DOHH2 (cell line): ENCODE measurements at regions not wholly inside any gene's neighbourhood (a gene's known extent, or its start where the extent isn't known, plus 50 kb on each side); places are given as distances from the start of the nearest gene placed in this dataset.

Source experiments
- H3F3A ChIP-seq: fragments of 200-600 bp; sonication (generic), shearing (Covaris generic); 2 replicates; pipeline ENCODE4 v1.6.0; 2016; ENCODE audit warnings: antibody characterized with exemption, mild to moderate bottlenecking; ENCODE audit not compliant: control insufficient read depth, insufficient read depth
- H3K27ac ChIP-seq: fragments of 200-600 bp; sonication (generic); 2 replicates; pipeline ENCODE4 v1.5.1; 2014; ENCODE audit warnings: low read depth, mild to moderate bottlenecking, low read length, moderate library complexity
- H3K27me3 ChIP-seq: fragments of 200-600 bp; sonication (generic); 2 replicates; pipeline ENCODE4 v1.6.1; 2014; ENCODE audit warnings: mild to moderate bottlenecking, low read length, mixed read lengths; ENCODE audit not compliant: control insufficient read depth
- H3K36me3 ChIP-seq: fragments of 200-600 bp; sonication (generic); 2 replicates; pipeline ENCODE4 v1.6.1; 2014; ENCODE audit warnings: mild to moderate bottlenecking, low read length, moderate library complexity, mixed read lengths; ENCODE audit not compliant: control insufficient read depth
- H3K4me1 ChIP-seq: fragments of 200-600 bp; sonication (generic); 2 replicates; pipeline ENCODE4 v1.6.1; 2014; ENCODE audit warnings: mild to moderate bottlenecking, low read length, mixed read lengths; ENCODE audit not compliant: control insufficient read depth
- H3K4me2 ChIP-seq: fragments of 200-600 bp; sonication (generic); 2 replicates; pipeline ENCODE4 v1.6.0; 2014; ENCODE audit warnings: mild to moderate bottlenecking, low read length, moderate library complexity
- H3K4me3 ChIP-seq: fragments of 200-600 bp; sonication (generic); 2 replicates; pipeline ENCODE4 v1.5.1; 2014; ENCODE audit warnings: mild to moderate bottlenecking, low read length, mixed read lengths
- H3K79me2 ChIP-seq: fragments of 200-600 bp; sonication (generic); 2 replicates; pipeline ENCODE4 v1.6.1; 2014; ENCODE audit warnings: mild to moderate bottlenecking, low read length, mixed read lengths; ENCODE audit not compliant: control insufficient read depth
- H3K9me2 ChIP-seq: fragments of 200-600 bp; sonication (generic); replicated peaks from 2 replicates; pipeline ENCODE4 v1.6.1; 2014; ENCODE audit warnings: mild to moderate bottlenecking, low read length, mixed read lengths; ENCODE audit not compliant: control insufficient read depth
- H3K9me3 ChIP-seq: fragments of 200-600 bp; sonication (generic); 2 replicates; pipeline ENCODE4 v1.6.1; 2014; ENCODE audit warnings: antibody characterized with exemption, low read length, mixed read lengths; ENCODE audit not compliant: control insufficient read depth, insufficient read depth
- H4K20me1 ChIP-seq: fragments of 200-600 bp; sonication (generic); 2 replicates; pipeline ENCODE4 v1.6.0; 2014; ENCODE audit warnings: low read depth, mild to moderate bottlenecking, antibody characterized with exemption, low read length, moderate library complexity; ENCODE audit not compliant: control insufficient read depth, insufficient read depth
- CTCF ChIP-seq: fragments of 200-600 bp; sonication (generic); IDR thresholded peaks from one replicate; pipeline ENCODE4 v1.5.1; 2014; ENCODE audit warnings: antibody characterized with exemption, mild to moderate bottlenecking, low read depth, low read length; ENCODE audit not compliant: poor library complexity, severe bottlenecking
- EZH2phosphoT487 ChIP-seq: fragments of 200-600 bp; sonication (generic); IDR thresholded peaks from 2 replicates; pipeline ENCODE4 v1.6.1; 2017; ENCODE audit warnings: borderline replicate concordance, mild to moderate bottlenecking, antibody characterized with exemption, low read length, moderate library complexity, mixed read lengths

- H3F3A ChIP-seq, result no peaks in the 10 kb centered on the region
These were observed 258.5 kb downstream of the RND3 start for GRCh38 chr2:150228936-150229335.

GRCh38 chr2:150225030-150225429 is 262.4 kb downstream of the RND3 start:
- TF ChIP-seq EZH2phosphoT487 (no peak), CTCF (no peak)
- Histone ChIP-seq H3K79me2 (no peaks in the 10 kb centered on the region), H3K4me3 (no peak overlapping the region), H3K4me1 (no peaks in the 10 kb centered on the region), H4K20me1 (no peaks in the 10 kb centered on the region), H3K9me3 (no peaks in the 10 kb centered on the region), H3K27me3 (no peaks in the 10 kb centered on the region), H3K4me2 (no peak overlapping the region), H3K36me3 (no peaks in the 10 kb centered on the region), H3K27ac (no peak overlapping the region), H3F3A (no peaks in the 10 kb centered on the region), H3K9me2 (no peaks in the 10 kb centered on the region)

More at GRCh38 chr2:150228936-150229335, 258.5 kb downstream of the RND3 start:
- Histone ChIP-seq H3K36me3 (no peaks in the 10 kb centered on the region), H3K4me2 (no peak overlapping the region), H3K27ac (no peak overlapping the region), H3K4me3 (no peak overlapping the region), H3K9me3 (no peaks in the 10 kb centered on the region), H3K9me2 (no peaks in the 10 kb centered on the region; the same call in 1 of the 2 replicates), H4K20me1 (no peaks in the 10 kb centered on the region), H3K4me1 (no peaks in the 10 kb centered on the region), H3K27me3 (no peaks in the 10 kb centered on the region), H3K79me2 (no peaks in the 10 kb centered on the region)
- TF ChIP-seq CTCF (no peak), EZH2phosphoT487 (no peak)

- Histone ChIP-seq H3K27ac (no peak overlapping the region), H3K36me3 (no peaks in the 10 kb centered on the region), H3F3A (no peaks in the 10 kb centered on the region), H3K9me3 (no peaks in the 10 kb centered on the region), H3K9me2 (no peaks in the 10 kb centered on the region), H3K4me3 (no peak overlapping the region), H3K4me1 (no peaks in the 10 kb centered on the region), H3K79me2 (no peaks in the 10 kb centered on the region), H3K27me3 (no peaks in the 10 kb centered on the region), H3K4me2 (no peak overlapping the region), H4K20me1 (no peaks in the 10 kb centered on the region)
- TF ChIP-seq EZH2phosphoT487, result no peak
- TF ChIP-seq CTCF, result no peak
These were observed 263.1 kb downstream of the RND3 start for GRCh38 chr2:150224321-150224720.

GRCh38 chr2:150222942-150223341 is 264.5 kb downstream of the RND3 start:
- Histone ChIP-seq H3K4me3 (no peak overlapping the region), H3K79me2 (no peaks in the 10 kb centered on the region), H3K27ac (no peak overlapping the region), H3K9me3 (no peaks in the 10 kb centered on the region), H3K4me2 (no peak overlapping the region), H3F3A (no peaks in the 10 kb centered on the region), H3K27me3 (no peaks in the 10 kb centered on the region), H3K9me2 (no peaks in the 10 kb centered on the region), H3K4me1 (no peaks in the 10 kb centered on the region), H3K36me3 (no peaks in the 10 kb centered on the region), H4K20me1 (no peaks in the 10 kb centered on the region)
- TF ChIP-seq EZH2phosphoT487, result no peak
- TF ChIP-seq CTCF, result no peak
